Activated CD8-positive, alpha-beta T cell treated with anti-CD3 and anti-CD28 coated beads for 36 hours (primary cell): ENCODE measurements at regions not wholly inside any gene's neighbourhood (a gene's known extent, or its start where the extent isn't known, plus 50 kb on each side); places are given as distances from the start of the nearest gene placed in this dataset.

Experiments
- ATAC-seq: fragments of 200-7000 bp; cut with Tn5 transposase; one replicate; pipeline ENCODE4 v1.10.0; 2021; ENCODE audit warnings: mild to moderate bottlenecking, moderate library complexity
- CTCF ChIA-PET: fragments of 350-600 bp; sonication (Branson Sonifier 250); formaldehyde crosslinking; loops from one replicate; lab custom pipeline; 2021; ENCODE audit warnings: antibody characterized with exemption; lab: Charles Lee
- POLR2A ChIA-PET: fragments of 350-600 bp; sonication (Branson Sonifier 250); formaldehyde crosslinking; loops from one replicate; lab custom pipeline; 2021; ENCODE audit warnings: antibody characterized with exemption; lab: Charles Lee
- DNase-seq: peaks from one replicate; pipeline ENCODE4 v3.0.0-alpha.2; 2020
- H3K27ac Mint-ChIP-seq: one replicate; pipeline ENCODE4 v1.8.0; 2021; ENCODE audit warnings: mild to moderate bottlenecking, mixed read lengths
- H3K27me3 Mint-ChIP-seq: one replicate; pipeline ENCODE4 v1.8.0; 2021; ENCODE audit warnings: mixed read lengths
- H3K36me3 Mint-ChIP-seq: one replicate; pipeline ENCODE4 v1.8.0; 2021; ENCODE audit warnings: low read depth, mixed read lengths
- H3K4me1 Mint-ChIP-seq: one replicate; pipeline ENCODE4 v1.8.0; 2021; ENCODE audit warnings: low read depth, mixed read lengths
- H3K4me3 Mint-ChIP-seq: one replicate; pipeline ENCODE4 v1.8.0; 2021; ENCODE audit warnings: mild to moderate bottlenecking, moderate library complexity, mixed read lengths
- H3K9me3 Mint-ChIP-seq: one replicate; pipeline ENCODE4 v1.8.0; 2021; ENCODE audit warnings: mixed read lengths
- CTCF ChIP-seq: fragments of 200-600 bp; IDR thresholded peaks from one replicate; pipeline ENCODE4 v1.8.0; 2022; ENCODE audit warnings: antibody characterized with exemption, mild to moderate bottlenecking
- intact Hi-C: fragments of 100-400 bp; cut with micrococcal nuclease; formaldehyde crosslinking; loops from one replicate; pipeline ENCODE4 v1.10.0; 2022

GRCh38 chr12:30399859-30400258 lies 295.8 kb downstream of the IPO8 start:
- DNase-seq (no peak), ATAC-seq (no peak)
- no peaks in the 10 kb centered on the region for H3K27me3 Mint-ChIP-seq
- no peaks in the 10 kb centered on the region for H3K4me1 Mint-ChIP-seq
- H3K4me3 Mint-ChIP-seq: no peak overlapping the region
- no peaks in the 10 kb centered on the region for H3K36me3 Mint-ChIP-seq
- no peaks in the 10 kb centered on the region for H3K9me3 Mint-ChIP-seq
- H3K27ac Mint-ChIP-seq: no peak overlapping the region
- ChIA-PET CTCF (no interaction called here), POLR2A (no interaction called here)
- intact Hi-C loops: no loop called here
- TF ChIP-seq CTCF: no peak

- Mint-ChIP-seq H3K27ac (no peak overlapping the region), H3K9me3 (no peaks in the 10 kb centered on the region), H3K27me3 (no peaks in the 10 kb centered on the region), H3K4me1 (no peaks in the 10 kb centered on the region), H3K4me3 (no peak overlapping the region), H3K36me3 (no peaks in the 10 kb centered on the region)
- CTCF ChIA-PET: no interaction called here
- DNase-seq: no peak
- TF ChIP-seq CTCF: no peak
- intact Hi-C loops: no loop called here
- no peak for ATAC-seq
- POLR2A ChIA-PET: no interaction called here
Observed at GRCh38 chr12:30396576-30396975, 299.1 kb downstream of the IPO8 start.

GRCh38 chr12:30395190-30395589 lies 300.5 kb downstream of the IPO8 start:
- no peak for TF ChIP-seq CTCF
- no peaks in the 10 kb centered on the region for H3K36me3 Mint-ChIP-seq
- DNase-seq (no peak), ATAC-seq (no peak)
- no peaks in the 10 kb centered on the region for H3K4me1 Mint-ChIP-seq
- no peak overlapping the region for H3K4me3 Mint-ChIP-seq
- H3K27ac Mint-ChIP-seq: no peak overlapping the region
- ChIA-PET CTCF (no interaction called here), POLR2A (no interaction called here)
- H3K27me3 Mint-ChIP-seq: no peaks in the 10 kb centered on the region
- intact Hi-C loops: no loop called here
- peaks cover 2% of the 10 kb centered on the region for H3K9me3 Mint-ChIP-seq

GRCh38 chr12:30391766-30392366 lies 303.8 kb downstream of the IPO8 start:
- ATAC-seq (no peak), DNase-seq (no peak)
- TF ChIP-seq CTCF: no peak
- CTCF ChIA-PET: no interaction called here
- intact Hi-C loops: no loop called here
- H3K27ac Mint-ChIP-seq: no peak overlapping the region
- H3K27me3 Mint-ChIP-seq: no peaks in the 10 kb centered on the region
- no peaks in the 10 kb centered on the region for H3K36me3 Mint-ChIP-seq
- peaks cover 2% of the 10 kb centered on the region for H3K9me3 Mint-ChIP-seq
- no peaks in the 10 kb centered on the region for H3K4me1 Mint-ChIP-seq
- H3K4me3 Mint-ChIP-seq: no peak overlapping the region
- POLR2A ChIA-PET: no interaction called here

- intact Hi-C loops: no loop called here
- DNase-seq (no peak), ATAC-seq (no peak)
- Mint-ChIP-seq H3K4me1 (no peaks in the 10 kb centered on the region), H3K9me3 (no peaks in the 10 kb centered on the region), H3K27ac (no peak overlapping the region), H3K36me3 (no peaks in the 10 kb centered on the region), H3K4me3 (no peak overlapping the region), H3K27me3 (no peaks in the 10 kb centered on the region)
- no peak for TF ChIP-seq CTCF
- ChIA-PET CTCF (no interaction called here), POLR2A (no interaction called here)
Observed at GRCh38 chr12:30385706-30386105, 310.0 kb downstream of the IPO8 start.
